ENCODE measurements at regions not wholly inside any gene's neighbourhood (a gene's known extent, or its start where the extent isn't known, plus 50 kb on each side); places are given as distances from the start of the nearest gene placed in this dataset.

DNA sequence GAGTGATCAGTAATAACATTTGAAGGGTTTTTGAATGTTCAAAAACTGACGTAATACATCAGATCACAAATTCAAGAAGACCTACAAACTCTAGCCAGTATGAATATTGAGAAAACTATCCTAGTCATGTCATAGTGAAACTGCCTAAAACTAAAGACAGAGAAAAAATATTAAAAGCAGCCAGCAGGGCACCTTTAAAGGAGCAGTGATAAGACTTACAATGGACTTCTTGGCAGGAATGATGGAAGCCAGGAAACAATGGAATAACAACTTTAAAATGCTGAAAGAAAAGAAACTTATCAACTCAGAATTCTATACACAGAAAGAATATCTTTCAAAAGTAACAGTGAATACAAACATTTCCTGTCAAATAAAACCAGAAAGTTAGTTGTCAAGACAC is 78.3 kb upstream of the CTBP2 start:
- POLR2A ChIA-PET: no interaction called here
- no peak overlapping the region for H3K4me2 ChIP-seq (ENCODE audit: low read length)
- intact Hi-C loops (cut with micrococcal nuclease): no loop called here

DNA sequence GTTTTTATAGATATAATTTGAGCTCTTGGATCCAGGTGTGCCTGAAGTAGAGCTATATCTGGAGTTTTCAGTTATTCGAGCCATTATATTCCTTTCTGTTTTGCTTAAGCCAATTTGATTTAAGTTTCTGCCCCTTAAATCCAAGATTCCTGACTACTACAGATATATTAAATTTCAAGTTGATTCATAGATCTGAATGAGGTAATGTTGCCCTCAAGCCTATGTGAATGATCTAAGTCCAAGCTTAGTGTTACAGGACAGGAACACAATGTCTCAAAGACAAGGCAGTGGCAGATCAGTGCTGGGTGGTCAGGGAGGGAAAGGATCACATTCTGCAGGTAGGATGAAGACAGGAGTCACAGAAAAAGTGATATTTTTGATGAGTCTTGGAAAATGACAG is 75.7 kb upstream of the CTBP2 start:
- no peaks in the 10 kb centered on the region for H3K9me2 ChIP-seq (ENCODE audit: insufficient read depth)
- no TSS peak for BruUV-seq (replicated peaks)
- ChIA-PET RAD21 (ENCODE audit: low non-redundant PET in 1 of 2, low total read pairs in 2 of 2, uncharacterized antibody in 2 of 2, unreplicated experiment in 2 of 2) (no interaction called here), CTCF (interaction anchor here (1.4 kb wide), 1 partner anchor 13 kb away, joined by 3 read pairs; no protein-coding TSS in a partner anchor), POLR2A (no interaction called here)
- no peaks in the 10 kb centered on the region for H3K27me3 ChIP-seq (ENCODE audit: insufficient read depth, low read length)
- TF ChIP-seq CEBPB (IDR thresholded peaks at IDR 0.05; ENCODE audit: low read depth): no peak
- TF ChIP-seq, protein P1, sequence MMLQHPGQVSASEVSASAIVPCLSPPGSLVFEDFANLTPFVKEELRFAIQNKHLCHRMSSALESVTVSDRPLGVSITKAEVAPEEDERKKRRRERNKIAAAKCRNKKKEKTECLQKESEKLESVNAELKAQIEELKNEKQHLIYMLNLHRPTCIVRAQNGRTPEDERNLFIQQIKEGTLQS (IDR thresholded peaks at IDR 0.05): no peak
- TF ChIP-seq SP1 (IDR thresholded peaks at IDR 0.05; ENCODE audit: low read depth): no peak
- no peak for TF ChIP-seq EGR1 (IDR thresholded peaks at IDR 0.05; ENCODE audit: low read depth)
- no peak for TF ChIP-seq ZFX (IDR thresholded peaks at IDR 0.05)
- no peak for TF ChIP-seq RAD21 (IDR thresholded peaks at IDR 0.05; ENCODE audit: low read depth)
- TF ChIP-seq YY1 (IDR thresholded peaks at IDR 0.05; ENCODE audit: extremely low read depth, insufficient replicate concordance, low read depth, low read length): no peak
- TF ChIP-seq ELF1 (IDR thresholded peaks at IDR 0.05; ENCODE audit: borderline replicate concordance, low read depth): no peak
- no peak for TF ChIP-seq CBX3 (IDR thresholded peaks at IDR 0.05; ENCODE audit: low read depth)
- ATAC-seq (no peak), DNase-seq (ENCODE audit: low read depth, low spot score) (no peak)
- peaks cover 11 to 18% of the 10 kb centered on the region in 2 experiments; a peak in 3 of 4 replicates for H3K9me3 ChIP-seq (ENCODE audit: control insufficient read depth in 1 of 2, insufficient read depth in 1 of 2, low read depth in 1 of 2, low read length in 2 of 2)
- H3K36me3 ChIP-seq (ENCODE audit: control insufficient read depth in 1 of 2, insufficient read depth in 2 of 2, low read length in 2 of 2): no peaks in the 10 kb centered on the region
- no peak overlapping the region for H3K4me3 ChIP-seq (replicated peaks in 1 of 2; ENCODE audit: low read depth in 1 of 2, low read length in 2 of 2)
- no peak overlapping the region for H2AFZ ChIP-seq (ENCODE audit: low read depth, low read length, poor library complexity, severe bottlenecking)
- intact Hi-C loops (cut with micrococcal nuclease): no loop called here
- no peak overlapping the region for H3K9ac ChIP-seq (ENCODE audit: low read length)
- H3K79me2 ChIP-seq (ENCODE audit: insufficient read depth, low read length): no peaks in the 10 kb centered on the region
- no peak overlapping the region for H3K4me2 ChIP-seq (ENCODE audit: low read length)
- peaks cover 12 to 37% of the 10 kb centered on the region in 2 experiments for H3K4me1 ChIP-seq (ENCODE audit: control insufficient read depth in 1 of 2, insufficient read depth in 2 of 2, low read length in 2 of 2)
- no peaks in the 10 kb centered on the region for H4K20me1 ChIP-seq (ENCODE audit: insufficient read depth)
- no peak overlapping the region for H3K27ac ChIP-seq (ENCODE audit: low read depth, low read length)

More for the DNA sequence above, 78.3 kb upstream of the CTBP2 start:
- no peaks in the 10 kb centered on the region for H3K27me3 ChIP-seq (ENCODE audit: insufficient read depth, low read length)
- H3K9ac ChIP-seq (ENCODE audit: low read length): no peak overlapping the region
- DNase-seq (ENCODE audit: low read depth, low spot score): no peak
- TF ChIP-seq, protein P2, sequence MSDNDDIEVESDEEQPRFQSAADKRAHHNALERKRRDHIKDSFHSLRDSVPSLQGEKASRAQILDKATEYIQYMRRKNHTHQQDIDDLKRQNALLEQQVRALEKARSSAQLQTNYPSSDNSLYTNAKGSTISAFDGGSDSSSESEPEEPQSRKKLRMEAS (IDR thresholded peaks at IDR 0.05): peak; percentile 21; the same call in 1 of the 2 replicates
- TF ChIP-seq RAD21 (IDR thresholded peaks at IDR 0.05; ENCODE audit: low read depth): peak; percentile 28; the same call in 1 of the 2 replicates
- TF ChIP-seq, protein P1 (IDR thresholded peaks at IDR 0.05): no peak
- TF ChIP-seq CBX3 (IDR thresholded peaks at IDR 0.05; ENCODE audit: low read depth): peak; percentile 99
- TF ChIP-seq, protein P3, sequence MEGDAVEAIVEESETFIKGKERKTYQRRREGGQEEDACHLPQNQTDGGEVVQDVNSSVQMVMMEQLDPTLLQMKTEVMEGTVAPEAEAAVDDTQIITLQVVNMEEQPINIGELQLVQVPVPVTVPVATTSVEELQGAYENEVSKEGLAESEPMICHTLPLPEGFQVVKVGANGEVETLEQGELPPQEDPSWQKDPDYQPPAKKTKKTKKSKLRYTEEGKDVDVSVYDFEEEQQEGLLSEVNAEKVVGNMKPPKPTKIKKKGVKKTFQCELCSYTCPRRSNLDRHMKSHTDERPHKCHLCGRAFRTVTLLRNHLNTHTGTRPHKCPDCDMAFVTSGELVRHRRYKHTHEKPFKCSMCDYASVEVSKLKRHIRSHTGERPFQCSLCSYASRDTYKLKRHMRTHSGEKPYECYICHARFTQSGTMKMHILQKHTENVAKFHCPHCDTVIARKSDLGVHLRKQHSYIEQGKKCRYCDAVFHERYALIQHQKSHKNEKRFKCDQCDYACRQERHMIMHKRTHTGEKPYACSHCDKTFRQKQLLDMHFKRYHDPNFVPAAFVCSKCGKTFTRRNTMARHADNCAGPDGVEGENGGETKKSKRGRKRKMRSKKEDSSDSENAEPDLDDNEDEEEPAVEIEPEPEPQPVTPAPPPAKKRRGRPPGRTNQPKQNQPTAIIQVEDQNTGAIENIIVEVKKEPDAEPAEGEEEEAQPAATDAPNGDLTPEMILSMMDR (IDR thresholded peaks at IDR 0.05 in 2 of 3, conservative IDR thresholded peaks at IDR 0.05 in 1 of 3; ENCODE audit: borderline replicate concordance in 1 of 3, insufficient read depth in 1 of 3, low read depth in 2 of 3, low read length in 2 of 3): peak in 2 of 3 experiments; percentile 29 to 56; a peak in 3 of 6 replicates
- H3K36me3 ChIP-seq (ENCODE audit: control insufficient read depth in 1 of 2, insufficient read depth in 2 of 2, low read length in 2 of 2): no peaks in the 10 kb centered on the region
- H3K9me3 ChIP-seq (ENCODE audit: control insufficient read depth in 1 of 2, insufficient read depth in 1 of 2, low read depth in 1 of 2, low read length in 2 of 2): peaks cover 11 to 18% of the 10 kb centered on the region in 2 experiments; a peak in 3 of 4 replicates
- no peak overlapping the region for H3K4me3 ChIP-seq (replicated peaks in 1 of 2; ENCODE audit: low read depth in 1 of 2, low read length in 2 of 2)
- H3K4me1 ChIP-seq (ENCODE audit: control insufficient read depth in 1 of 2, insufficient read depth in 2 of 2, low read length in 2 of 2): peaks cover 0 to 11% of the 10 kb centered on the region in 2 experiments; a peak in 1 of 4 replicates
- BruUV-seq (replicated peaks): no TSS peak
- RAD21 ChIA-PET (ENCODE audit: low non-redundant PET in 1 of 2, low total read pairs in 2 of 2, uncharacterized antibody in 2 of 2, unreplicated experiment in 2 of 2): no interaction called here
- ATAC-seq: no peak
- H3K79me2 ChIP-seq (ENCODE audit: insufficient read depth, low read length): no peaks in the 10 kb centered on the region
- H3K9me2 ChIP-seq (ENCODE audit: insufficient read depth): no peaks in the 10 kb centered on the region; the same call in 1 of the 2 replicates
- H3K27ac ChIP-seq (ENCODE audit: low read depth, low read length): no peak overlapping the region
- no peak overlapping the region for H2AFZ ChIP-seq (ENCODE audit: low read depth, low read length, poor library complexity, severe bottlenecking)
- CTCF ChIA-PET: no interaction called here
- no peaks in the 10 kb centered on the region for H4K20me1 ChIP-seq (ENCODE audit: insufficient read depth)

Measured in HCT116 (cell line).